SK-N-SH (cell line): ENCODE measurements at regions not wholly inside any gene's neighbourhood (a gene's known extent, or its start where the extent isn't known, plus 50 kb on each side); places are given as distances from the start of the nearest gene placed in this dataset.

ENCODE experiments used
- CTCF ChIA-PET: fragments of 300-600, 350-600 bp; formaldehyde crosslinking; extraction: SDS; loops from one replicate; lab custom pipeline; 2021; lab: Yijun Ruan, JAX
- POLR2A ChIA-PET: fragments of 350-600 bp; sonication (Branson Sonifier 250); formaldehyde crosslinking; extraction: SDS; loops from one replicate; lab custom pipeline; 2020; ENCODE audit warnings: antibody characterized with exemption, inconsistent platforms; lab: Yijun Ruan, JAX
- DNase-seq: peaks from one replicate; pipeline ENCODE4 v3.0.0; 2012
- H2AFZ ChIP-seq: fragments of 200-600 bp; sonication (generic); 2 replicates; pipeline ENCODE4 v1.8.1; 2016; ENCODE audit warnings: antibody characterized with exemption, mild to moderate bottlenecking, low read depth
- H3F3A ChIP-seq: fragments of 200-600 bp; sonication (generic); replicated peaks from 2 replicates; pipeline ENCODE3; 2016; ENCODE audit warnings: antibody characterized with exemption, mild to moderate bottlenecking; ENCODE audit not compliant: insufficient read depth
- H3K27ac ChIP-seq, 2 experiments: fragments of 200-500 bp in 1 of 2; fragments of 200-600 bp in 1 of 2; sonication (Bioruptor generic) in 1 of 2; sonication (generic), shearing (Covaris generic) in 1 of 2; 2 replicates each; pipeline versions ENCODE4 v1.5.1 to v1.6.1; 2014 to 2016; ENCODE audit warnings: low read depth in 2 of 2, inconsistent platforms in 1 of 2, low read length in 1 of 2, mild to moderate bottlenecking in 1 of 2, mixed read lengths in 1 of 2
- H3K27me3 ChIP-seq: fragments of 200-600 bp; sonication (generic), shearing (Covaris generic); 2 replicates; pipeline ENCODE4 v1.6.1; 2016; ENCODE audit warnings: mixed run types; ENCODE audit not compliant: insufficient read depth
- H3K36me3 ChIP-seq, 2 experiments: fragments of 200-500 bp in 1 of 2; fragments of 200-600 bp in 1 of 2; sonication (Bioruptor generic) in 1 of 2; sonication (generic) in 1 of 2; replicated peaks in 1 of 2; 2 replicates each; pipeline versions ENCODE3 to v1.5.1; 2014 to 2016; ENCODE audit warnings: low read length in 1 of 2, mild to moderate bottlenecking in 1 of 2; ENCODE audit not compliant: insufficient read depth in 2 of 2, control insufficient read depth in 1 of 2
- H3K4me1 ChIP-seq, 2 experiments: fragments of 200-500 bp in 1 of 2; fragments of 200-600 bp in 1 of 2; sonication (Bioruptor generic) in 1 of 2; sonication (generic), shearing (Covaris generic) in 1 of 2; 2 replicates each; pipeline versions ENCODE4 v1.5.1 to v1.6.1; 2014 to 2016; ENCODE audit warnings: low read depth in 1 of 2, low read length in 1 of 2, mixed run types in 1 of 2; ENCODE audit not compliant: insufficient read depth in 2 of 2, control insufficient read depth in 1 of 2
- H3K4me2 ChIP-seq: fragments of 200-600 bp; sonication (generic), shearing (Covaris generic); 2 replicates; pipeline ENCODE4 v1.6.1; 2017; ENCODE audit warnings: mixed run types
- H3K4me3 ChIP-seq, 2 experiments: fragments of 200-500 bp in 1 of 2; fragments of 200-600 bp in 1 of 2; sonication (Bioruptor generic) in 1 of 2; sonication (generic), shearing (Covaris generic) in 1 of 2; 2 replicates each; pipeline versions ENCODE4 v1.5.1 to v1.8.1; 2014 to 2016; ENCODE audit warnings: low read depth in 2 of 2, inconsistent platforms in 1 of 2, low read length in 1 of 2, mild to moderate bottlenecking in 1 of 2, mixed read lengths in 1 of 2, moderate library complexity in 1 of 2
- H3K79me2 ChIP-seq: fragments of 200-600 bp; sonication (generic); 2 replicates; pipeline ENCODE4 v1.8.1; 2017; ENCODE audit warnings: mild to moderate bottlenecking; ENCODE audit not compliant: insufficient read depth
- H3K9ac ChIP-seq: fragments of 200-600 bp; sonication (generic); 2 replicates; pipeline ENCODE4 v1.6.1; 2017; ENCODE audit warnings: mixed run types
- H3K9me2 ChIP-seq: fragments of 200-600 bp; sonication (generic); 2 replicates; pipeline ENCODE4 v1.6.1; 2017; ENCODE audit warnings: mixed run types
- H3K9me3 ChIP-seq: fragments of 200-600 bp; sonication (generic); 2 replicates; pipeline ENCODE4 v1.6.1; 2017; ENCODE audit warnings: mixed run types, mild to moderate bottlenecking, moderate library complexity
- H4K20me1 ChIP-seq: fragments of 200-600 bp; sonication (generic); 2 replicates; pipeline ENCODE4 v1.6.1; 2017; ENCODE audit warnings: mild to moderate bottlenecking, mixed run types; ENCODE audit not compliant: insufficient read depth
- CHD2 ChIP-seq: fragments of 150-350 bp; IDR thresholded peaks from 2 replicates; pipeline ENCODE4 v1.6.1; 2018; ENCODE audit warnings: low read length; ENCODE audit not compliant: partially characterized antibody
- CTCF ChIP-seq: fragments of 200-600 bp; sonication (generic); IDR thresholded peaks from 2 replicates; pipeline ENCODE4 v1.6.1; 2017; ENCODE audit warnings: antibody characterized with exemption, mild to moderate bottlenecking, moderate library complexity
- EP300 ChIP-seq, 2 experiments: IDR thresholded peaks; 2 replicates each; pipeline versions ENCODE4 v1.4.0 to v1.6.1; 2012; ENCODE audit warnings: borderline replicate concordance in 1 of 2, low read depth in 1 of 2, low read length in 1 of 2
- FOSL2 ChIP-seq: IDR thresholded peaks from 2 replicates; pipeline ENCODE4 v1.4.0; 2012; ENCODE audit warnings: low read depth, mild to moderate bottlenecking, moderate library complexity, borderline replicate concordance
- FOXJ3 ChIP-seq: sonication (generic); formaldehyde crosslinking; IDR thresholded peaks from 2 replicates; pipeline ENCODE4 v1.5.1; 2020; ENCODE audit warnings: mild to moderate bottlenecking, missing genetic modification reagents
- GABPA ChIP-seq: IDR thresholded peaks from 2 replicates; pipeline ENCODE4 v1.4.0; 2012; ENCODE audit warnings: low read depth, mild to moderate bottlenecking
- GATA2 ChIP-seq: sonication (generic); formaldehyde crosslinking; IDR thresholded peaks from 2 replicates; pipeline ENCODE4 v1.5.0; 2020; ENCODE audit warnings: mild to moderate bottlenecking, missing genetic modification reagents
- RAD21 ChIP-seq: IDR thresholded peaks from 2 replicates; pipeline ENCODE4 v1.6.1; 2012; ENCODE audit warnings: mild to moderate bottlenecking, low read length
- RCOR1 ChIP-seq: fragments of 150-350 bp; IDR thresholded peaks from 2 replicates; pipeline ENCODE4 v1.6.1; 2017; ENCODE audit warnings: antibody characterized with exemption, low read length
- REST ChIP-seq: IDR thresholded peaks from 2 replicates; pipeline ENCODE4 v1.6.1; 2012; ENCODE audit warnings: mild to moderate bottlenecking, low read depth, low read length, moderate library complexity
- RFX5 ChIP-seq: IDR thresholded peaks from 2 replicates; pipeline ENCODE4 v1.6.1; 2012; ENCODE audit warnings: mild to moderate bottlenecking, improper control_type of control experiment, low read length
- RXRA ChIP-seq: IDR thresholded peaks from 2 replicates; pipeline ENCODE4 v1.4.0; 2012; ENCODE audit warnings: low read depth, mild to moderate bottlenecking, borderline replicate concordance
- TCF12 ChIP-seq: IDR thresholded peaks from 2 replicates; pipeline ENCODE4 v1.4.0; 2012
- USF2 ChIP-seq: fragments of 150-350 bp; IDR thresholded peaks from 2 replicates; pipeline ENCODE4 v1.6.1; 2017; ENCODE audit warnings: antibody characterized with exemption, low read length, low read depth, borderline replicate concordance
- YY1 ChIP-seq: IDR thresholded peaks from 2 replicates; pipeline ENCODE4 v1.4.0; 2012; ENCODE audit warnings: low read depth, mild to moderate bottlenecking
- ZBTB33 ChIP-seq: IDR thresholded peaks from 2 replicates; pipeline ENCODE4 v1.4.0; 2012; ENCODE audit warnings: low read depth, borderline replicate concordance
- WGBS: methylation state at CpG from one replicate; pipeline ENCODE4 v1.1.6; 2017; ENCODE audit warnings: low lambda C conversion rate; 5-methylcytosine and 5-hydroxymethylcytosine counted together
- TF ChIP-seq, protein P1 (sequence below): IDR thresholded peaks from 2 replicates; pipeline ENCODE4 v1.4.0; 2012; ENCODE audit warnings: low read depth
- TF ChIP-seq, protein P2 (sequence below): IDR thresholded peaks from 2 replicates; pipeline ENCODE4; 2012

DNA sequence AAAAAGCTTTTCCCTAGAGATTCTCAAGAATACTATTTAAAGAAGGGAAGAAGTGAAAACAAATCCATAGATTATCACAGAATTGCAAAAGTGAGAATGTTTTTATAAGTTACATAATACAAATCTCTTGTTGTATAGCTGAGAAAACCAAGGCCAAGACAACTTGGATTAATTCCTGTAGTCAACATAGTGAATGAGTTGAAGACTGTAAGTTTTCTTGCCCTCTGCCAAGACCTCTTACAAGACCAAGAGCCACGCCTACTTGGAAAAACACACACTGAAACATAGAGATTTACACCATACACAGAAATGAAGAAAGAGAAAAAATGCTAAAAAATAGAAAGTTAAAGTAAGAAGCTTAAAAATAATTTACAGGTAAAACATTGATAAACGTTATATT, 2024.0 kb downstream of the PCDH7 start:
- no peaks in the 10 kb centered on the region for H4K20me1 ChIP-seq
- no peaks in the 10 kb centered on the region for H3K9me3 ChIP-seq
- H3K27ac ChIP-seq = no peak overlapping the region
- CTCF ChIA-PET = no interaction called here
- 4% methylated on average over 2 of the region's 2 CpGs for WGBS
- DNase-seq = no peak
- H3K4me3 ChIP-seq = no peak overlapping the region
- no peaks in the 10 kb centered on the region for H3F3A ChIP-seq
- no peaks in the 10 kb centered on the region for H3K36me3 ChIP-seq
- H2AFZ ChIP-seq = no peak overlapping the region
- no peaks in the 10 kb centered on the region for H3K27me3 ChIP-seq
- no peak for TF ChIP-seq EP300 (IDR thresholded peaks at IDR 0.05; ENCODE audit: borderline replicate concordance in 1 of 2, low read depth in 1 of 2, low read length in 1 of 2)
- TF ChIP-seq FOSL2 = no peak
- TF ChIP-seq RXRA = no peak
- TF ChIP-seq ZBTB33 = no peak
- TF ChIP-seq FOXJ3 (CRISPR knock-in tag) = no peak
- TF ChIP-seq USF2 = no peak
- no peak for TF ChIP-seq RAD21
- no peak for TF ChIP-seq RCOR1
- TF ChIP-seq REST = no peak
- TF ChIP-seq YY1 = no peak
- TF ChIP-seq GABPA = no peak
- no peak for TF ChIP-seq CHD2
- TF ChIP-seq, protein P1, sequence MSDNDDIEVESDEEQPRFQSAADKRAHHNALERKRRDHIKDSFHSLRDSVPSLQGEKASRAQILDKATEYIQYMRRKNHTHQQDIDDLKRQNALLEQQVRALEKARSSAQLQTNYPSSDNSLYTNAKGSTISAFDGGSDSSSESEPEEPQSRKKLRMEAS = no peak
- no peak for TF ChIP-seq TCF12
- TF ChIP-seq, protein P2, sequence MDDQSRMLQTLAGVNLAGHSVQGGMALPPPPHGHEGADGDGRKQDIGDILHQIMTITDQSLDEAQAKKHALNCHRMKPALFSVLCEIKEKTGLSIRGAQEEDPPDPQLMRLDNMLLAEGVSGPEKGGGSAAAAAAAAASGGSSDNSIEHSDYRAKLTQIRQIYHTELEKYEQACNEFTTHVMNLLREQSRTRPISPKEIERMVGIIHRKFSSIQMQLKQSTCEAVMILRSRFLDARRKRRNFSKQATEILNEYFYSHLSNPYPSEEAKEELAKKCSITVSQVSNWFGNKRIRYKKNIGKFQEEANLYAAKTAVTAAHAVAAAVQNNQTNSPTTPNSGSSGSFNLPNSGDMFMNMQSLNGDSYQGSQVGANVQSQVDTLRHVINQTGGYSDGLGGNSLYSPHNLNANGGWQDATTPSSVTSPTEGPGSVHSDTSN = no peak
- no peak for TF ChIP-seq RFX5
- TF ChIP-seq CTCF = no peak
- TF ChIP-seq GATA2 (CRISPR knock-in tag) = no peak
- TF ChIP-seq, all 33 proteins: peak for 0
- no peaks in the 10 kb centered on the region for H3K4me1 ChIP-seq
- no peak overlapping the region for H3K4me2 ChIP-seq
- no peaks in the 10 kb centered on the region for H3K9me2 ChIP-seq
- H3K9ac ChIP-seq = no peak overlapping the region
- H3K79me2 ChIP-seq = no peaks in the 10 kb centered on the region
- POLR2A ChIA-PET = no interaction called here
